ENCODE measurements at regions not wholly inside any gene's neighbourhood (a gene's known extent, or its start where the extent isn't known, plus 50 kb on each side); places are given as distances from the start of the nearest gene placed in this dataset.

- Histone ChIP-seq H2AFZ (ENCODE audit: low read length) (no peak overlapping the region), H3K36me3 (replicated peaks in 1 of 2; ENCODE audit: control insufficient read depth in 1 of 2, insufficient read depth in 2 of 2, low read length in 2 of 2) (no peaks in the 10 kb centered on the region), H3K79me2 (ENCODE audit: insufficient read depth, low read length) (no peaks in the 10 kb centered on the region), H3K4me3 (replicated peaks in 1 of 3; ENCODE audit: insufficient read depth in 1 of 3, low read depth in 2 of 3, low read length in 3 of 3) (no peak overlapping the region), H3K27ac (ENCODE audit: extremely low read length, insufficient read depth, low read length) (no peak overlapping the region), H3K9ac (ENCODE audit: insufficient read depth, low read depth, low read length) (no peak overlapping the region), H3K4me2 (ENCODE audit: low read depth, low read length) (no peak overlapping the region), H3K27me3 (ENCODE audit: control insufficient read depth in 1 of 2, insufficient read depth in 2 of 2, low read length in 2 of 2) (no peaks in the 10 kb centered on the region; a peak in 1 of 5 replicates), H4K20me1 (ENCODE audit: insufficient read depth, low read length) (no peaks in the 10 kb centered on the region), H3K9me3 (ENCODE audit: low read length) (peaks cover 67% of the 10 kb centered on the region), H3K4me1 (ENCODE audit: insufficient read depth, low read length) (no peaks in the 10 kb centered on the region)
- ATAC-seq (no peak), DNase-seq (ENCODE audit: low spot score) (no peak), FAIRE-seq (no peak)
- 0% methylated on average over 1 of the region's 1 CpG for WGBS (ENCODE audit: low lambda C conversion rate)
- intact Hi-C loops (cut with micrococcal nuclease; ENCODE audit: unreplicated experiment) = no loop called here
- in situ Hi-C loops (cut with HindIII; ENCODE audit: extremely low pct_ligation_motif_present, low pct_unique_long_range_greater_than_20kb) = no loop called here
- no TSS peak for BruUV-seq (replicated peaks)
- TF ChIP-seq MXI1 (IDR thresholded peaks at IDR 0.05; ENCODE audit: borderline replicate concordance, low read depth, low read length) (no peak), ZNF446 (CRISPR knock-in tag; IDR thresholded peaks at IDR 0.05) (no peak), ZFP36L2 (CRISPR knock-in tag; IDR thresholded peaks at IDR 0.05) (no peak), ELF1 (CRISPR knock-in tag; IDR thresholded peaks at IDR 0.05) (no peak), ZNF598 (CRISPR knock-in tag; IDR thresholded peaks at IDR 0.05; ENCODE audit: borderline replicate concordance) (no peak)
- ChIA-PET CTCF (ENCODE audit: low intra/inter-chr PET ratio, low total read pairs) (no interaction called here), POLR2A (no interaction called here)
These were observed 109.9 kb upstream of the MOCS1 start for GRCh38 chr6:40044196-40044595.

GRCh38 chr6:40042232-40042631, 108.0 kb upstream of the MOCS1 start:
- ATAC-seq (no peak), FAIRE-seq (no peak), DNase-seq (ENCODE audit: low spot score) (no peak)
- H3K27ac ChIP-seq (ENCODE audit: extremely low read length, insufficient read depth, low read length) = no peak overlapping the region
- H3K79me2 ChIP-seq (ENCODE audit: insufficient read depth, low read length) = no peaks in the 10 kb centered on the region
- ChIA-PET POLR2A (no interaction called here), CTCF (ENCODE audit: low intra/inter-chr PET ratio, low total read pairs) (no interaction called here)
- no peaks in the 10 kb centered on the region; a peak in 1 of 5 replicates for H3K27me3 ChIP-seq (ENCODE audit: control insufficient read depth in 1 of 2, insufficient read depth in 2 of 2, low read length in 2 of 2)
- no peak for TF ChIP-seq ZNF678 (CRISPR knock-in tag; IDR thresholded peaks at IDR 0.05)
- no peak overlapping the region for H3K4me3 ChIP-seq (replicated peaks in 1 of 3; ENCODE audit: insufficient read depth in 1 of 3, low read depth in 2 of 3, low read length in 3 of 3)
- peaks cover 72% of the 10 kb centered on the region for H3K9me3 ChIP-seq (ENCODE audit: low read length)
- H3K4me1 ChIP-seq (ENCODE audit: insufficient read depth, low read length) = no peaks in the 10 kb centered on the region
- no peaks in the 10 kb centered on the region for H3K36me3 ChIP-seq (replicated peaks in 1 of 2; ENCODE audit: control insufficient read depth in 1 of 2, insufficient read depth in 2 of 2, low read length in 2 of 2)
- no TSS peak for BruUV-seq (replicated peaks)
- in situ Hi-C loops (cut with HindIII; ENCODE audit: extremely low pct_ligation_motif_present, low pct_unique_long_range_greater_than_20kb) (no loop called here), intact Hi-C loops (cut with micrococcal nuclease; ENCODE audit: unreplicated experiment) (no loop called here)
- no peaks in the 10 kb centered on the region for H4K20me1 ChIP-seq (ENCODE audit: insufficient read depth, low read length)
- H3K4me2 ChIP-seq (ENCODE audit: low read depth, low read length) = no peak overlapping the region
- H2AFZ ChIP-seq (ENCODE audit: low read length) = no peak overlapping the region
- no peak overlapping the region for H3K9ac ChIP-seq (ENCODE audit: insufficient read depth, low read depth, low read length)
